ENCODE measurements at regions not wholly inside any gene's neighbourhood (a gene's known extent, or its start where the extent isn't known, plus 50 kb on each side); places are given as distances from the start of the nearest gene placed in this dataset.
"Not testable (repeated sequence)": the region's sequence is repeated elsewhere in the genome, so short reads cannot be mapped to it uniquely, and the experiment has no call there.

DNA sequence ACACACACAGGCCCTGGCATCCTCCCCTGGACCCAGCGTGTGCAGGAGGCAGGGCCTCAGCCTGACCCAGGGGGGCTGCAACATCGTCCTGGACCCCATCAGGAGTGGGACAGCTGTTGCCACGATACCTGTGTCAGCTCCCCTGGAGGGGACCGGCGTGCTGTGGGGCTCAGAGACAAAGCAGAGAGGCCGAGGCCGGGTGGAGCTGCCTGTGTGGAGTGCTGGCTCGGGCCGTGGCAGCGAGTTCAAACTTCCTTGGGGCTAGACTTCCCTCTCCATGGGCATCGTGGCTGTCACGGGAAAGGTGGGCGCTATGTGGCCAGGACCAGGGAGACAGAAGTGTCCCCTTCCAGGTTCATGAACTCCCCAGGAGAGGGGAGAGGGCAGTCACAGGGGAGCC, 155.0 kb upstream of the SFSWAP start:
- H3K27ac ChIP-seq (ENCODE audit: low read depth, low read length) = no peak overlapping the region
- H3K27me3 ChIP-seq (ENCODE audit: control insufficient read depth, insufficient read depth, low read length) = no peaks in the 10 kb centered on the region
- peaks cover 17% of the 10 kb centered on the region for H3K4me1 ChIP-seq (ENCODE audit: control insufficient read depth, insufficient read depth, low read length)
- H3K9me3 ChIP-seq (ENCODE audit: control insufficient read depth, insufficient read depth, low read length) = no peaks in the 10 kb centered on the region
- no peak overlapping the region for H3K4me3 ChIP-seq (ENCODE audit: low read depth, low read length)
- no peaks in the 10 kb centered on the region for H3K36me3 ChIP-seq (ENCODE audit: control insufficient read depth, insufficient read depth, low read length)
- no peak overlapping the region for H3K9ac ChIP-seq (ENCODE audit: low read depth, low read length)

DNA sequence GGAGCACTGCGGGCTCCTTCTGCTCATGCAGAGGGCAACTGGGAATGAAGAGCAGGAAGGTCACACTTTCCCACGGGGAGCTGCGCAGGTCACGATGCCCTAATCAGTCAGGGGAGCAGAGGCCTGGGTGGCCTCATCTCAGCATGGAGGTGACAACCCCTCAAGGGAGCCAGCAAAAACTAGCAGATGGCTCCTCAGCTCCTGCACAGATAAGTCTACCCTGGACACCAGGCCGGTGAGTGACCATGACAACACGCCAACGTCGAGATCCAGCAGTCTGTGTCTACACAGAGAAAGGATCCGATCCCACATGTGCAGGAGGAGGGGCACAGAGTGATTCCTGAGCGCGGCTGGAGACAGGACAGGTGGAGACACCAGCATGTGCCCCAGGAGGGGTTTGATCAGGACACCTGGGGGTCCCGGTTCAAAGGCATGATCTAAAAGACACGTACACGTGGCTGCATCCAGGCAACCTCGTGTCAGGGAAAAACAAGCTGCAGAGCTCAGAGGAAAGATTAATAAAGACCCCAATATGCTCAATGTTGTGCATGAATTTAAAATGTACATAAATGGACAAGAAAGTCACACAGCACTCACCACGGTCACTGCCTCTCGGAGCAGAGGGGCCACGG, 153.7 kb upstream of the SFSWAP start:
- H3K4me3 ChIP-seq (ENCODE audit: low read depth, low read length) = no peak overlapping the region
- H3K9me3 ChIP-seq (ENCODE audit: control insufficient read depth, insufficient read depth, low read length) = no peaks in the 10 kb centered on the region
- peaks cover 11% of the 10 kb centered on the region for H3K4me1 ChIP-seq (ENCODE audit: control insufficient read depth, insufficient read depth, low read length)
- H3K27me3 ChIP-seq (ENCODE audit: control insufficient read depth, insufficient read depth, low read length) = no peaks in the 10 kb centered on the region
- H3K9ac ChIP-seq (ENCODE audit: low read depth, low read length) = no peak overlapping the region
- no peaks in the 10 kb centered on the region for H3K36me3 ChIP-seq (ENCODE audit: control insufficient read depth, insufficient read depth, low read length)
- H3K27ac ChIP-seq (ENCODE audit: low read depth, low read length) = no peak overlapping the region

DNA sequence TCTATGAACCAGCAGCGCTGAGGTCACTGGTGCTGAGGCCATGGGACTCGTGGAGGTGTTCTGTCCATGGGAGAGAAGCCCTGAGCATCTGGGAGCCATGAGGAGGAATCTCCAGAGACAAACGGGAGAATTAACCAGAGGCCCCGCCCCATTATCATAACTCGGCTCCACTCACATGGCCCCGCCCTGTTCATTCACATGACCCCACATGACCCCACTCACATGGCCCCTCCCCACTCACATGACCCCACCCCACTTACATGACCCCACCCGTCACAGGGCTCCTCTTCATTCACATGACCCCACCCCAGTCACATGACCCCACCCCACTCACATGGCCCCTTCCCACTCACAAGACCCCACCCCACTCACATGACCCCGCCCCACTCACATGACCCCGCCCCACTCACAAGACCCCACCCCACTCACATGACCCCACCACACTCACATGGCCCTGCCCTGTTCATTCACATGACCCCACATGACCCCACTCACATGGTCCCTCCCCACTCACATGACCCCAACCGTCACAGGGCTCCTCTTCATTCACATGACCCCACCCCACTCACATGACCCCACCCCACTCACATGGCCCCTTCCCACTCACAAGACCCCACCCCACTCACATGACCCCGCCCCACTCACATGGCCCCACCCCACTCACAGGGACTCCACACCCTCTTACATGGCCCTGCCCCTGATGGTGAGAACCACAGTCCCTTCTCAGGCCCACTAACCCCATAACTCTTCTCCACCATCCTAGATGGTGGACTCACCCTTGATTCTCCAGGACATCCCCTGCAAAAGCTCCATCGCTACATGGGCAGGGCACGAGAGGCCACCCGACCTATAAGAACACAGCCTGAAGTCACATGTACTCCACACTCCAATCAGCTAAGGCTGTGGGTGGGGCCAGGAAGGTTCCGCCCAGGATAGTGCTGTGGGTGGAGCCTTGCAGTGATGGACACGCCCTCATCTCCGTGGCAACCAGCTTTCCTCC, 151.1 kb upstream of the SFSWAP start:
- H3K9me3 ChIP-seq (ENCODE audit: control insufficient read depth, insufficient read depth, low read length) = no peaks in the 10 kb centered on the region
- H3K27ac ChIP-seq (ENCODE audit: low read depth, low read length) = no peak overlapping the region
- H3K4me3 ChIP-seq (ENCODE audit: low read depth, low read length) = no peak overlapping the region
- no peaks in the 10 kb centered on the region for H3K36me3 ChIP-seq (ENCODE audit: control insufficient read depth, insufficient read depth, low read length)
- no peaks in the 10 kb centered on the region for H3K4me1 ChIP-seq (ENCODE audit: control insufficient read depth, insufficient read depth, low read length)
- H3K9ac ChIP-seq (ENCODE audit: low read depth, low read length) = no peak overlapping the region
- no peaks in the 10 kb centered on the region for H3K27me3 ChIP-seq (ENCODE audit: control insufficient read depth, insufficient read depth, low read length)

DNA sequence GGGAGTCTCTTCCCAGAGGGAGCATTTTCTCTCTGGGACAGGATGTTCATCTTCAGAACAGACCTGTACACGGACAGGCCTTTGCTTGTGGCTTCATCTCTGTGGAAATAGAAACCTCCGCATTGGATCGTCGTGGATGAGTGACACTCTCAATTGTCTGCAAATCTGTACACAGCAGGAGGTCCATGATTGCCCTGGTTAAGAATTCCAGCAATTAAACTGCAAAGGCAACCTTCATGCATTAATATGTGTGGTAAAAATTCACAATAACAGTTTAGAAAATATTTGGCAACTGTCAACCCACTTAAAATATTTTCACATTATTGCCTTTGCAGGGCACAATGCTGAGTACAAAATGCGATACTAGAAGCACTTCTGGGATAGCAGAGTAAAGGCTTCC, 149.8 kb upstream of the SFSWAP start:
- H3K9me3 ChIP-seq (ENCODE audit: control insufficient read depth, insufficient read depth, low read length) = no peaks in the 10 kb centered on the region
- H3K27me3 ChIP-seq (ENCODE audit: control insufficient read depth, insufficient read depth, low read length) = no peaks in the 10 kb centered on the region
- no peak overlapping the region for H3K4me3 ChIP-seq (ENCODE audit: low read depth, low read length)
- no peaks in the 10 kb centered on the region for H3K4me1 ChIP-seq (ENCODE audit: control insufficient read depth, insufficient read depth, low read length)
- no peaks in the 10 kb centered on the region for H3K36me3 ChIP-seq (ENCODE audit: control insufficient read depth, insufficient read depth, low read length)
- no peak overlapping the region for H3K9ac ChIP-seq (ENCODE audit: low read depth, low read length)
- no peak overlapping the region for H3K27ac ChIP-seq (ENCODE audit: low read depth, low read length)

DNA sequence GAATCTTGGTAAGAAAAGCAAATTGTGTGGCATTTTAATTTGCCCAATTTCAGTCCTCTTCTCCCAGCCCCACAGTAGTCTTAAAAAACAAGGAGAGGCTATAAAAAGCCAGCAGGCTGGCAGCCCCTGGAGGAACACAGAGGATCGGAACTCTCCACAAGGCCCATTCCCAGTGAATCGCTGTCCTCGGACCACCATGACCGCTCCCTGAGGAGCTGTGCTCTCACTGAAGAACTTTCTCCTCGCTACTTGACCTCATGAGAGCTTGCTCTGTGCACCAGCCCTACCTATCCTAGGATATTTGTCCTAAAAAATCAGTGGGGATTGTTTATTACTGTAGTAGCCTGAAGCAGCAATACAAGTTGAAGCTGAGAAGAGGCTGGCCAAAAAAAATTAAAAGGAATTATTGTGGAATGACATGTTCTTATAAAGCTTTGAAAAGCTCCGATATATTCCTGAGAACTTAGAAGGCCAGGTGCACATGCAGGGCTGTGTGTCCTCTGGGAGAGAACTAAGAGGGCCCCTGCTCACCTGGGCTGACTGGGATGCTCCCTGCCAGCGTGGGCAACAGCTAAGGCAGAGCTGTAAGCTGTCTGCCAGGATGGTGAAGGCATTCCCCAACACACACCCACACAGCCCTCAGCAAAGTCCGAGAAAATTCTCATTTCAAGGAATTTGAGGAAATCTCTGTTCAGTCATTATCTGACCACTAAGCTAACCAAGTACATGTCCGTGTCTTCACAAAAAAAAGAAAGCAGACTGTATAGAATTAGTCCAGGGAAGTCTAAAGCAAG, 148.8 kb upstream of the SFSWAP start:
- Histone ChIP-seq H3K27ac (ENCODE audit: low read depth, low read length) (no peak overlapping the region), H3K27me3 (ENCODE audit: control insufficient read depth, insufficient read depth, low read length) (no peaks in the 10 kb centered on the region)

DNA sequence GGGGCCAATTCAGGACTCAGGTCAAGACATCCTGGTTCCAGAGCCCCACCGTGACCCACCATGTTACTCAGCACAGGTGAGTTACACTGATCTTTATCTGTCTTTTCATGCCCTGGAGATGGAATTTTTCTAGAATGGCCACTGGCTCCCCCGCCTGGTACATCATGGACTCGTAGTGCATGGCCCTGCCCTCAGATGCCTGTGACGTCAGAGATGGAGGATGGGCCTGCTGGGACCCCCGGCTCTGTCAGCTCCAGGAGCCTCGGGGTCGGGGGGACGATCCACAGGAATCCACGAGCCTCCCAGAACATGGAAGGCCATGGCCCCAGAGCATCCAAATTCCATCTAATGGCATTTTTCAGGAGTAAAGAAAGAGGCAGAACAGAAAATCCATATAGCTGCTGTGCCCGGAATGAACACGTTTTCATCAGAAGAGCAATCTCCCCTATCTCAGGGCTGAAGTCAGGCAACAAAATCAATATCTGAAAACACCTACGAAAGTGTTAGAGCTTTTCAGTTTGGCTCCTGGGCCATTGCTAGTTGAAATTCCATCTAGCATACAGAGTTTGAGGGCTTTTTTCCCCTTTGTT, 146.7 kb upstream of the SFSWAP start:
- H3K9ac ChIP-seq (ENCODE audit: low read depth, low read length); H3K9me3 ChIP-seq (ENCODE audit: control insufficient read depth, insufficient read depth, low read length); H3K4me3 ChIP-seq (ENCODE audit: low read depth, low read length); H3K4me1 ChIP-seq (ENCODE audit: control insufficient read depth, insufficient read depth, low read length); H3K36me3 ChIP-seq (ENCODE audit: control insufficient read depth, insufficient read depth, low read length); H3K27ac ChIP-seq (ENCODE audit: low read depth, low read length); H3K27me3 ChIP-seq (ENCODE audit: control insufficient read depth, insufficient read depth, low read length): not testable (repeated sequence)

More for the DNA sequence above, 148.8 kb upstream of the SFSWAP start:
- no peak overlapping the region for H3K9ac ChIP-seq (ENCODE audit: low read depth, low read length)
- H3K4me3 ChIP-seq (ENCODE audit: low read depth, low read length) = no peak overlapping the region
- no peaks in the 10 kb centered on the region for H3K4me1 ChIP-seq (ENCODE audit: control insufficient read depth, insufficient read depth, low read length)
- H3K36me3 ChIP-seq (ENCODE audit: control insufficient read depth, insufficient read depth, low read length) = no peaks in the 10 kb centered on the region
- H3K9me3 ChIP-seq (ENCODE audit: control insufficient read depth, insufficient read depth, low read length) = no peaks in the 10 kb centered on the region

DNA sequence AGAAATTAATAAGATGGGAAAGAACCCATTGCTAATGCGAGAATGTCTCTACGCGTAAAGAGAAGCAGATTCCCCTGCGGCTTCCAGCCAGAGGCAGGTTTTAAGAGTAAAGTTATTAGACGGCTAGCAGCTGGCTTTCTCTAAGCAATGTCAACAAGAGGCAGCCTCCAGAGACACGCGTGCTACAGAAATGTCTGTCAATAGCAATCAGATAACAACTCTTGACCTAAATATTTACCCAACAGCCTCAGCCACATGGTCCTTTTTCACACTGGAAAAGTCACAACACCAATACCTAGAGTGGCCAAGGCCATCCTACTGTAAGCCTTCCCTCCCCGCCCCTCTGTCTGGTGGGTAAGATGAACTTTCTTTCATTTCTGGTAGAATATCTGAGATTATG, 146.0 kb upstream of the SFSWAP start:
- Histone ChIP-seq H3K9me3 (ENCODE audit: control insufficient read depth, insufficient read depth, low read length) (no peaks in the 10 kb centered on the region), H3K4me3 (ENCODE audit: low read depth, low read length) (no peak overlapping the region), H3K4me1 (ENCODE audit: control insufficient read depth, insufficient read depth, low read length) (no peaks in the 10 kb centered on the region), H3K27me3 (ENCODE audit: control insufficient read depth, insufficient read depth, low read length) (no peaks in the 10 kb centered on the region), H3K9ac (ENCODE audit: low read depth, low read length) (no peak overlapping the region), H3K36me3 (ENCODE audit: control insufficient read depth, insufficient read depth, low read length) (no peaks in the 10 kb centered on the region), H3K27ac (ENCODE audit: low read depth, low read length) (no peak overlapping the region)

DNA sequence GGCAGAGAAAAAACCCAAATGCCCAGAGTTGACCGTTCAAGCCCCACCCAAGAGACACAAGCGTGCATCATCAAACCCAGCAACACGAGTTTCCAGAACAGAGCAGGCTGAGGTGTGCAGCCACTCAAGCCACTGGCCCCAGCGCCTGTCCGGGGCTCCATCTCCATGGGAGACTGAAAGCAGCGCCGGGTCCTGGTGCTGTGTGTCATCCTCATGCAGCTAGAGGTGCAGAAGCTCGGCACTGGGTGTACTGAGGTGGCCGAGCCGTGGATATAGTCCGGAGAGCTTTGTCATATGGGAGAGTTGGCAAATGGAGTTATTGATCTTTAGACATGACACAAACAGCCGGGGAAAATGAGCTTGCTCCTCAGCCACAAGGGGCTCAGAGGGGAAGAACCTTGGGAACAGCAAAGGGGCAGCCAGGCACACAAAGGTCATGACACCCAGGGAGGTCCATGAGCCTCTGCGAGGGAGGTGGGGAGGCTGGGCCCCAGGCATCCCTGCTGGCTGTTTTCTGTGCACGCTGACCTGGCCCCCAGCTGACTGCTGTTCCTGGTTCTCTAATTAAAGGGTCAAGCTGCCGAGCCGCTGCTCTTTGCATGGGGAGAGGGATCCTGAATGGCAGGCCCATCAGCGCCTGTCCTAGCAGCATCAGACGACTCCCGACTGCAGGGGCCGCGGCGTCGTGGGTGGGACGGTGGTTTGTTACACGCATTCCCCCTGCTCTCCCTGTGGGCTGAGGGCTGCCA, 145.4 kb upstream of the SFSWAP start:
- Histone ChIP-seq H3K4me1 (ENCODE audit: control insufficient read depth, insufficient read depth, low read length) (no peaks in the 10 kb centered on the region), H3K9ac (ENCODE audit: low read depth, low read length) (no peak overlapping the region), H3K27me3 (ENCODE audit: control insufficient read depth, insufficient read depth, low read length) (no peaks in the 10 kb centered on the region), H3K4me3 (ENCODE audit: low read depth, low read length) (no peak overlapping the region), H3K9me3 (ENCODE audit: control insufficient read depth, insufficient read depth, low read length) (no peaks in the 10 kb centered on the region), H3K27ac (ENCODE audit: low read depth, low read length) (no peak overlapping the region), H3K36me3 (ENCODE audit: control insufficient read depth, insufficient read depth, low read length) (no peaks in the 10 kb centered on the region)

DNA sequence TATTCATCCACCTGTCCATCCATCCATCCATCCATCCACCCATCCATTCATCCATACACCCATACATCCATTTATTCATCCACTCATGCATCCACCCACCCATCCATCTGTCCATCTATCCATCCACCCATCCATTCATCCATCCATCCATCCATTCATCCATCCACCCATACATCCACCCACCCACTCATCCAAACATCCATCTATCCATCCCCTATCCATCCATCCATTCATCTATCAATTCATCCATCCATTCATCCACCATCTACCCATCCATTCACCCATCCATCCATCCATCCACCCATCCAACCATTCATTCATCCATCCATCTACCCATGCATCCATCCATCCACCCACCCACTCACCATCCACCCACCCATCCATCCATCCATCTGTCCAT, 142.6 kb upstream of the SFSWAP start:
- Histone ChIP-seq H3K4me3 (ENCODE audit: low read depth, low read length) (no peak overlapping the region), H3K27me3 (ENCODE audit: control insufficient read depth, insufficient read depth, low read length) (no peaks in the 10 kb centered on the region), H3K9ac (ENCODE audit: low read depth, low read length) (no peak overlapping the region), H3K36me3 (ENCODE audit: control insufficient read depth, insufficient read depth, low read length) (no peaks in the 10 kb centered on the region), H3K9me3 (ENCODE audit: control insufficient read depth, insufficient read depth, low read length) (no peaks in the 10 kb centered on the region), H3K4me1 (ENCODE audit: control insufficient read depth, insufficient read depth, low read length) (no peaks in the 10 kb centered on the region), H3K27ac (ENCODE audit: low read depth, low read length) (no peak overlapping the region)

DNA sequence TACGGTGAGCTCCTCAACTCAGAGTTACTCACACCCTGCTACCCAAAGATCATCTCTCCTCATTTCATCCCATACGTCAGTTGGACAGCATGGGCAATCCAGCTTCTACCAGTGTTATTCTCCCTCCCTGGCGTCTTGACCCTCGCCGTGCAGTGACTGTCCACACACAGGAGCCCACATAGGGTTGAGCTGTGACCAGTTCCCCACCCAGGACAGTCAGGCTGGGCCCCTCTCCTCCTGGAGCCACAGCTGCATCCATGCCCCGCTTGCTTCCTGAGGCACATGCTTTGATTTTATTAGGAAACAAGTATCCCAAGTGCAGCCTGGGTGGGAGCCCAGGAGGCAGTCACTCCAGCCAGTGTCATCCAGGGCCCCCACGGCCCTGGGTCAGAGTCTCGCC, 140.3 kb upstream of the SFSWAP start:
- Histone ChIP-seq H3K4me3 (ENCODE audit: low read depth, low read length) (no peak overlapping the region), H3K4me1 (ENCODE audit: control insufficient read depth, insufficient read depth, low read length) (peaks cover 8% of the 10 kb centered on the region; the same call in 1 of the 2 replicates), H3K36me3 (ENCODE audit: control insufficient read depth, insufficient read depth, low read length) (no peaks in the 10 kb centered on the region), H3K27me3 (ENCODE audit: control insufficient read depth, insufficient read depth, low read length) (no peaks in the 10 kb centered on the region; the same call in 1 of the 2 replicates), H3K27ac (ENCODE audit: low read depth, low read length) (no peak overlapping the region), H3K9ac (ENCODE audit: low read depth, low read length) (no peak overlapping the region), H3K9me3 (ENCODE audit: control insufficient read depth, insufficient read depth, low read length) (no peaks in the 10 kb centered on the region)

All from HUES48 (cell line).